Stimulated activated CD4-positive, alpha-beta T cell treated with anti-CD3 and anti-CD28 coated beads, Interleukin-4, amount 100 ng/mL, for 48 hours (primary cell): ENCODE measurements at regions not wholly inside any gene's neighbourhood (a gene's known extent, or its start where the extent isn't known, plus 50 kb on each side); places are given as distances from the start of the nearest gene placed in this dataset.

Experiments
- DNase-seq, 2 donors: peaks; one replicate each; pipeline ENCODE4 v3.0.0-alpha.2; 2020; ENCODE audit warnings: low read depth in 2 of 2

DNA sequence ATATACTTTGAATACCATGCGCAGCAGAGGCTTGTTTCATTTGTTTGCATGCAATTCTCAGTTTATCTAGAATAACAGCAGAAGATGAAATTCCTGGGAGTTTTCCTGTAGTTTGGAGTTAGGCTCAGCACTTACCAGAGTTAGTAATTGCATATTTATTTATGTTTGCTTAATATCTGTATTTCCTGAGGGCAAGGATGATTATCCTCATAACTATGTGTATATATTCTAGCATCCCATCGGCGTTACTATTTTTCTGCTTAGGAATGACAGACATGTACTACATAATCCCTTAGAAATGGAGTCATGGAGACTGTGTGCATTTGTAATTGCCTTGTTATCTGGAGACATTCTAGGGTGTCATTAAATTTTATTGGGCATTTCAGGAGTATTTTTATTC lies 1184.8 kb downstream of the DTWD2 start:
- DNase-seq: no peak

DNA sequence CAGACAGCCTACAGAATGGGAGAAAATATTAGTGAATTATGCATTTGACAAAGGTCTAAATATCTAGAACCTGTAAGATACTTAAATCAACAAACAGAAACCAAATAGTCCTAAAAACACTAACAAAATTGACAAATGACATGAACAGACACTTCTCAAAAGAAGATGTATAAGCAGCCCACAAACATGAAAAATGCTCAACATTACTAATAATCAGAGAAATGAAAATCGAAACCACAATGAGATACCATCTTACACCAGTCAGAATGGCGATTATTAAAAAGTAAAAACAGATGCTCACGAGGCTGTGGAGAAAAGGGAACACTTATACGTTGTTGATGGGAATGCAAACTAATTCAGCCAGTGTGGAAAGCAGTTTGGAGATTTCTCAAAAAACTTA lies 1186.8 kb downstream of the DTWD2 start:
- DNase-seq: no peak

DNA sequence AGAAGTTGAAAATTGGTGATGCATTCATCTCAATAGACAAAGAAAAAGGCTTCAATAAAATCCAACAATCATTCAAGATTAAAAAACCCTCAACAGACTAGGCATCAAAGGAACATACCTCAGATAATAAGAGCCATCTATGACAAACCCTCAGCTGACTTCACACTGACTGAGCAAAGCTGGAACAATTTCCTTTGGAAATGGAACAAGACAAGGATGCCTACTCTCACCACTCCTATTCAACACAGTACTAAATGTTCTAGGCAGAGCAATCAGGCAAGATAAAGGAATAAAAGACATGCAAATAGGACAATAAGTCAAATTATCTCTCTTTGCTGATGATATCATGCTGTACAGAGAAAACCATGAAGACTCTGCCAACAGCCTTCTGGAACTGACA lies 1188.1 kb downstream of the DTWD2 start:
- DNase-seq: no peak

DNA sequence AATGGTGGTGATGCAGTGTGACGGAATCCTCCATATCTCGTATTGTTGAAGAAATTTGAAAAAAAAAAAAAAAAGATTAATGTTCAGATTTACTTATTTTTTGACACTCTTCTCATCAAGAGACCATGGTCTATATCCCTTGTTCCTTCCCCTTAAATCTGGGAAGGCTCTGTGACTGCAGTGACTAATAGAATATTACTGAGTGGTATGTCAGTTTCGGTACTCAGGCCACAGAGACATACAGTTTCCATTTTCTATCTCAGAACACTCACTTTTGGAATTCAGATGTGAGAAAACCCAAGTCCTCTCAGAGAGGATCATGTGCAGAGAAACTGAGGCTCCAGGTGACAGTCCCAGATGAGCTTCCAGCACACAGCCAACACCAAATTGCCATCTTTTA lies 1193.5 kb downstream of the DTWD2 start:
- no peak for DNase-seq

DNA sequence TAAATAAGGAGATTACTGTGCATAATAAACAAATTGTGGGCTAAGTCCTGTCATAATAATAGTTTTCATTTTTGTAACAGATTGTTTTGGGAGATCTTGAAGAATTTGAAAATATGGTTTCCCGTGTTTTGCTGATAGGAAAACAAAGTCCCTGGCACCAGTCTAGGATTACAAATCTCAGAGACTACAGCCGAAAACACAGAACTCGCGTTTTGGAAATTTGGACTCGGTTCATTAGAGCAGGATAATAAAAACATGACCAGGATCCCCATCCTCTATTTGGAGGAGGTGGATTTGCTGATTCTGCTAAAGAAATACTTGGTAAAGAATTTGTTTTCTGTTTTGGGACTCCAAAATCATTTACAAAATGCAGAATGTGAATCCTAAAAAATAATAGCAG lies 1194.4 kb downstream of the DTWD2 start:
- no peak for DNase-seq

DNA sequence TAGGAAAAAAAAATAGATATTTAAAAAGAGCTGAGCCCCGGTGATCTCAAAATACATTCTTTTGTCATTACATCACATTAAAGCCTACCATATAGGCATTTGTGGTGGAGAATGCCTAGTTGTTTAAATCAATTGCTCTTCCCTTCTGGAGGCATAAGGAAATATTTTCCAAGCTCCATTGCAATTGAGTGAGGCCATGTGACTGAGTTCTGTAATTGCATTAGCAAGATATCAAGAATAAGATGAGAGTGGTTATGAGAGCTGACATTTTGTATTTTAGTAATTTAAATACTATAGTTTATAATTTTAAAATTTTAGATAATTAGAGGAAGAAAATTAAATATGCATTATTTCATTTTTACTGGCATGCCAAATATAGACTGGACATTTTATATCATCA lies 1195.9 kb downstream of the DTWD2 start:
- DNase-seq: no peak

DNA sequence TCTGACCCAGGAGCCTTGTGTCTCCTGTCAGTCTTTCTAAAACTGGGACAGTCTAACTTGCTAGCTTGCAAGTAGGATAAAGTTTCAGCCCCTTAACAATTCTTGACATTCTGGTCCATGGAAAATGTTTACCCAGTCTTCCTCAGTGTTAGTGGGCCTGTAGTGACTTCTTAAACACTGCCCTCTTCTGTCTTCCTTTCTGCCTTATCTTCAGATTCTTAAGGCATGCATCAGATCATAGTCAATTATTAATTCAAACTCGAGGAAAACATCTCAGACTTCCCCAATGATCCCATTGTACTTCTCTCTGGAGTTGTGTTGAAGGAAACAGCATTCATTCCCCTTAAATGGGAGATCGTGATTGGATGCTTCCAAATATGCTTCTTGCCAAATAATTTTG lies 1199.8 kb downstream of the DTWD2 start:
- no peak for DNase-seq

DNA sequence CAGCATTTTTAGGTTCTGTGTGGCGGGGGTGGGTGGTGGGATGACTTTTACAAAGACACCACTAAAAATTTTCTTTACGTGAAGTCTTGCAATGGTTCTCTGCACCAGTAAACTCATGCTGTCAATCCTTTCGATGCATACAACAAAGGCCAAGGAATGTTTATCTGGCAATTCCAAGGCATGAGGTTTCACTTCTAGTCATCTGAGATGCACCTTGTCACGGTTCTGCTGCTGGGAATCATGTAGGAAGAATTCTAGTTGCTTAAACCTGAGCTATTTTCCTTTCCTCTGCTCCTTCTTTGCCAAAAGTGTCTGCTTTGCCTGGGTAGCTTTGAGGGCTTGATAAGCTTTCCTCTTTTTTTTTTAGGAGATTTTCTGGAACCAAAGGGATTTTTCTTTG lies 1204.5 kb upstream of the SEMA6A start:
- no peak for DNase-seq

DNA sequence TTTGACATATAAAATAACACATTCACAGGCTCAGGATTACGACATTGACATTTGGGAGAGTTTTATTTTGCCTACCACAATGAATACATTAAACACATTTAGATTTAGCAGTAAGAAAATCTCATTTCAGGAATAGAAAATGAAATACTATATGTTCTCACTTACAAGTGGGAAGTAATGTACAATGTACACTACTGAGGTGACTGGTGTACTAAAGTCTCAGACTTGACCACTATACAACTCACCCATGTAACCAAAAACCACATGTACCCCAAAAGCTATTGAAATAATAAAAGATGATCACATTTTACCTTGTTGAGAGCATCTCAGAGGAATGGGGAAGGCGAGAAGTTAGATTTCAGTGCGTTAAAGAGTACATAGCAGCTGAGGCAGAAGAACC lies 1202.4 kb upstream of the SEMA6A start:
- no peak for DNase-seq

DNA sequence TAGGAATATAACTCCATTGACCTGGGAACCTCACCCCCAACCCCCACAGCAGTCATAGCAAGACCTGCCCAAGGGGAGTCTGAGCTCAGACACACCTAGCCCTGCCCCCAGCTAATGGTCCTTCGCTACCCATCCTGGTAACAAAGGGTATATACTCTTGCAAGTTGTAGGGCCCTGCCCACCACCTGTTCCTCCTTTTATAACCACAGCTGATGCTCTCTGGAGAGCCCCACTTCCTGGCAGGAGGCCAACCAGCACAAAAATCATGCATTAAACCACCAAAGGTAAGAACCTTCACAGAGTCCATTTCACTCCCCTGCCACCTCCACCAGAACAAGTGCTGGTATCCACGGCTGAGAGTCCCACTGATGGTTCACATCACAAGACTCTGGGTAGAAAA lies 1195.3 kb upstream of the SEMA6A start:
- no peak for DNase-seq

DNA sequence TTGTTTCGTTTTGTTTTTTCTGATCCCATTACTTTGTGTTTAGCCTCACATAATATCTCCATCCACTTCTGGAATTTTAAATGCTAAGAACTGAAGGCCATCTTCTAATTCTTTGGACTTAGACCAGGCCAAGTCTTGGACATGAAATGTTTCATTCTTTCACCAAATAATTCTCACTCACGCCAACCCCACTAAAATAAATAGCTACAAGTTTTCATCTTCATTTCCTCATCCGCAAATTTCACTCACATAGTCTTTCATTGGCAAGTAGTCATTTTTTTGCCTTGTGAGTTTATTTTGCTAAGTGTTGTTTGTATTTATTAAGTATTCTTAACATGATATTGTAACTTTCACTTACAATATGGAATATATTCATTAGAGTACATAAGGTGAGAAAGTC lies 1188.6 kb upstream of the SEMA6A start:
- DNase-seq: no peak

DNA sequence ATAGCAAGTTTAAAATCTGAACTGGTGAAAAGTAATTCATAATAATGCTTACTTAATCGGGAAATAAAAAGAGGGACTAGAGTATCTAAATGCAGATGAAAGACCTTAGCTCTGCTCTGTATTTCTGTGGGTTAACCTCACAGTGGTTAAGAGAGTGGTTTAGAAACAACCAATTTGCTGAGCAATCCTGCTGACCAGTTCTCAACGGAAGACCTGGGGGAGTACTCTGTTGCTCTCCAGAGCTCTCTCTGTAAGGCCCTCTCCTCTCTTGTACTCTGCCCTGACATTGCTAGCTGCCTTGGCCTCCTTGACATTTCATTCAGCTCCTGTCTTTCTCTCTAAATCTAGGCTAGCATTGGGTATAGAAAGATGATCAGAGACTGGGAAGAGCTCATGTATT lies 1186.6 kb upstream of the SEMA6A start:
- DNase-seq: no peak

DNA sequence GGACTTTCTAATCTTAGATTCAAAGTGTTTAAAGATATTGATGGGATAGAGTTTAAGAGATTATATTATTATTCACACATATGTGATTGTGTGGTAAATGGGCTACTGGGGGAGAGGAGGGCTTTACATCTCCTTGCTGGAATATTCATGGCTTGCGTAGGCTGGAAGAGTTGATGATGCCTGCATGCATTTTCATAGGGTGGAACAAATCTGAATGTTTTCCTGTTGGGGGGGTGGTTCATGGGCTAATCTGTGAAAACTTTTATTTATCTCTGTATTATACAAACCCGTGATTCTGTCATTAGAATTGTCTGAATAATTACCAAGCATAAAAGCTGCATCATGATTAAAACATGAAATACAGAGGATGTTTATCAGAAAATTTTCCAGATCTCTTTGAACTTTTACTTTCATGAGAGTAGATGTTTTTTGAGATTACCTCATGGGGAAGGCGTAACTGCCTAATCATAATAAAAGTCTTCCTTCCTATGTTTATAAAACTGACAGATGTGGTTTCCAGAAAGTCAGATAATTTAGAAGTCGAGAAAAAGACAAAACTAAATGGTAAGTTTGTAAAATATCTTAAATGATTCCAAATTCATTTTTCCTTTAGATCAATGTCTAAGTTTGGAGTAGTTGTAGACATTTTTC lies 1185.4 kb upstream of the SEMA6A start:
- DNase-seq: no peak

DNA sequence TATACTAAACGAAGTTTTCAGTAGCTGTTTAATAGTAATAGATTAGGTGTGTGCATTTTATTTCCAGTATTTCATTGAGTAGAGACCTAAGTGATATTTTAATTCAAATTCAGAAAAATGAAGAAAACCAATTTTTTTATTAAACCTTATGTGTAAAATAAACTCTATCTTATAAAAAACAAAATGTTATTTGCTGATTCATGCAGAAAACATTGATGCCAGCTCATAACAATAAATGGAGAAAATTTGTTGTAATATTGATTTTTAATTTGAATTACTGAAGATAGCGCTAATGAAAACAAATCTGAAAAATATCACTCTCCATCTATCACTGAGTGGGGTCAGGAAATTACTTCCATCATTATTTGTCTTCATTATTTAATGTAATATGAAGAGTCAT lies 1177.8 kb upstream of the SEMA6A start:
- DNase-seq: no peak

DNA sequence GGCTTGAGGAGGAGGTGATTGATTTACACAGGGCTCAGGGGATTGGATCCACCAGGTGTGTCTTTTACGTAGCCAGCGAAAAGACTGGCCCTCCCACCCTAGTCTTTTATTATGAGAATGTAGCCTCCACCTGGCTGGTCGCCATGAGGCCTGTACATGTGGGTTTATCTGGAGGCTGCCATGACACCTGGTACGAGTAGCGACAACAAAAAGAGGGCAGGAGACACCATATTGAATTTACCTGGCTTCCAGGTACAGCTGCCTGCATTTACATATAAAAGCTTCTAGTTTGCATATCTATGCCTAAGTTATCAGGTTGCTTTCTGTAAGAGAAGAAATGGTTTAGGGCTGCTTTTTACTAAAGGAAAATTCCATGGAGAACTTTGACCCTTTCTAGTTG lies 1173.7 kb upstream of the SEMA6A start:
- DNase-seq: no peak

DNA sequence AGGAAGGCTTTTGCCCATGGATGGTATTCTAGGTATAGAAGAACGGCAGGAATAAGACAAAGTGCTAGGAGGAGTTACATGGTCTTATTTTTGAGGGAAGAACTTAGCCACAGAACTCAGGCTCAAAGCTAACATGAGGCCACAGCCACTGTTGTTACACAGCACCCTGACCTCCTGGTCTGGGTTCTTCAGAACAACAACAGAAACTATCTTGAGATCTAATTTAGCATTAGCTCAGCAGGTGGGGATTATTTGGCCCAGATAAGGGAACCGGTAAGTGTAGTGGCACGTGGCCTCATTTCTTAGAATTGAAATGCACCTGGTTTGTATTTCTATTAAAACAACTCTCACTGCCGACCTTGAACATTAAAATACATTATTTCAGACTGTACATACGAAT lies 1168.7 kb upstream of the SEMA6A start:
- DNase-seq: no peak

DNA sequence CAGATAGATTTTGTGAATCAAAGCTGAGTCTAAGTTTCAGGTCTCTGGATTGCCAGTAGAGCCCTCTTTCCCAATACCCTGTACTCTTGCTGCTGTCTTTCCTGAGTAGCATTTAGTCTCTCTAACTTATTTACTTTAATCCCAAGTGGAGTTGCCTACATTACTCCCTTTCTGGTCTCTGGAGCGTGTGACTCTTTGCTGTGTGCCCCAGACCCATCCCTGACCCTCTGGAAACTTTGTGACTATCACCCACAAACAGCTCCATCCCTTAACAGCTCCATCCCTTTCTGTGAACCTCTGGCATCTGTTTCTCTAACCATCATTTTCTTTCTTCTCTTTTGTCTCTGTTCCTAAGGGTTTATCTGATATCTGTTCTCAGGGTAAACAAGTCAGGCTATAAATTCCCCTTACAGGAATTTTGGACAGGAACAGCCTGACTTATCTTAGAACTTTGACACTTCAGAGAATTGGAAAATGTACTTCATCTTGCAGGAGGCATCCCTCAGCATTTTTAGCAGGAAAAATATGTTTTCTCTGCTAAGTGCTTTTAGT lies 1167.1 kb upstream of the SEMA6A start:
- no peak for DNase-seq

DNA sequence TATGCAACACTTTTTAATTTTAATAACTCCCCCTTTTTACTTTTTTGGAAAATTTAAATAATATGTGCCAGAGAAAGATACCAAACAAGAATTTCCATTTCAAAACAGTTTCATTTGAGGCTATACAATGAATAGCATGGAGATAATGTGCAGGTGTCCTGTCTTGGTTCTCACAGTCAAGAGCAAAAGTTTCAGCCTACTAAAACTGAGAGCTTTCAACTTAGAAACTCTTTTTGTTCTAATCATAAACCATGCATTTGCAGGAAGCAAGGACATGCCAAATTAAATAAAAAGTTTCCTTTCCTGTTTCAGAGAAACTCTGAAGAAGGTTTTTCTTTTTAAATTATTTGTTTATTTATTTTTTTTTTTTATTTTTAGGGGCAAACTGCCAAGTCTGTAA lies 1165.6 kb upstream of the SEMA6A start:
- DNase-seq: no peak

DNA sequence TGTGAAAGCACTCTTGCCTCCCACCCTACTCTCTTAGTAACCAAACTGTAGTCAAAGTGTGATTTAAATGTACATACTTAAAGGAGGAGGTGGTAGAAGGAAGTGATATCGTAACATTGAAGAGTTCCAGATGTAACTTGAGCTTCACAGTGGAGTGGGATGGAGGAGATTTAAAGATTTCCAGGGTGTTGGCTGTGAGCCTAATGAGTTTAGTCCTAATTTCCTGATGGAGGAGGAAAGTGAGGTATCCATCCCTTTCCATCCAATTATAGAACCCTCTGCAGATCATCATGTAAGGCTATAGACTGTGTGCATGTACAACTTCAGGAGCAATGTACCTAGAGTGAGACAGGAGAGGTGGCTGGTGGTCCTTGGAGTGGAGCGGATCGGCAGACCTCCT lies 1163.9 kb upstream of the SEMA6A start:
- no peak for DNase-seq

DNA sequence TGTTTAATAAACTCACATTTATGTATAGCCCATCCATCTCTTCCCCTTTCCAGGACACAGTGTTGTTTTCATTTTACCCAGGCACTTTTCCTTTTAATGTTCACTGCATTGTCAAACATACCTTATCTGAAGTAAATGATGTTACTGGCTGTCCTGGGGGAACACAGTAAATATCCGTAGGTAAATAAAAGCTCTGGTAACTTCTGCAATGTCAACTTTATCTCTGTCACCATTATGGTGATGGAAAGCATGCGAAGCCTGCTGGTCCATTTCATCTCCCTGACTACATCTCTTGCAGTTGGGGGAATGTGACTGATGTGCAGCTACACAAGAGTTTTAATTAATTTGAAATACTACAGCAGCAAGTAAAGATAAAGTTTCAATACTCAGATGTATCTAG lies 1162.1 kb upstream of the SEMA6A start:
- DNase-seq: no peak

DNA sequence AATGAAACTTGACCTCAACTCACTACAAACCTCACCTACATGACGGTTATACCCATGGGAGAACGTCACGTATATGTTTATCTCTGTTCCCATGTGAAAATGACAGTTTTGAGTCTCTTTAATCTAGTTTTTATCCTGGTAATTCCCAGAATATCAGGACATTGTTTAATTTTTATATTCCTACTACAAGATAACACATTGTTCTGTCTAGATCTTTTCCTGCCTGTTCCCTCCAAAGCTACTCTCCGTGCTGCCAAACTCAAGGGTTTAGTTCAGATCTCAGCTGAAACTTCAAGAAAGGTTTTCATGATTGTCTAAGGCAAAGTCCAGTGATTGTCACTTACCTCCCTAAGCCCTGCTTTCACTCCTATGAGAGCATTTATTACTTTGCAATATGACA lies 1159.4 kb upstream of the SEMA6A start:
- no peak for DNase-seq

DNA sequence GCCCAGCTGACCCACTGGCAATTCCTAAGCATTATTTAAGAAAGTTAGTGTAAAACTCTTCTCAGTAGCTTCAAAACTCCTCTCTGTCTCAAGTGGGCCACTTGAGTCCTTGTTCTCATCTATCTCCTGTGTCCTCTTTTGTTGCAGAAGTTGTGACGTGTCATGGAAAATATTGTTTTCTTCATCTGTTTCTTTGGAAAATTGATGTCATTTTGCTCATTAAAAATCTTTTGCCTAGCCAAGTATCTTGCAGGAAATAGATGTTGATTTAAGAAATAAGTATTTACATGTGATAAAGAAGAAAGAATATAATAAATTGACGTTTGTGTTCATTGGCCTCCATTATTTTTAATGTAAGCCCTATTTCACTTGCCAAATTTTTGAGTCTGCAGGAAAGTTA lies 1158.4 kb upstream of the SEMA6A start:
- DNase-seq: no peak

DNA sequence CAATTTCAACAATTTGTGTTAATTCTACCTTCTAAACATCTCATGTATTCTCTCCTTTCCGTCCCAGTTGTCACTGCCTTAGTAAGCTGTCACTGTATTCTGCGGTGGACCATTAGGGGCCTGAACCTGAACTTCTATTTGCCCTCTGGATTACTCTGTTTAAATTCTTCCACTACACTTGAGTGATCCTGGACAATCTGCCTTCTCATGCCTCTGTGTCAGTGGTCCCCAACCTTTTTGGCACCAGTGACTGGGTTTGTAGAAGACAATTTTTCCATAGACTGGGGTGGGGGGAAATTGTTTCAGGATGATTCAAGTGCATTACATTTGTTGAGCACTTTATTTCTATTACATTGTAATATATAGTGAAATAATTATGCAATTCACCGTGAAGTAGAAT lies 1157.6 kb upstream of the SEMA6A start:
- no peak for DNase-seq

DNA sequence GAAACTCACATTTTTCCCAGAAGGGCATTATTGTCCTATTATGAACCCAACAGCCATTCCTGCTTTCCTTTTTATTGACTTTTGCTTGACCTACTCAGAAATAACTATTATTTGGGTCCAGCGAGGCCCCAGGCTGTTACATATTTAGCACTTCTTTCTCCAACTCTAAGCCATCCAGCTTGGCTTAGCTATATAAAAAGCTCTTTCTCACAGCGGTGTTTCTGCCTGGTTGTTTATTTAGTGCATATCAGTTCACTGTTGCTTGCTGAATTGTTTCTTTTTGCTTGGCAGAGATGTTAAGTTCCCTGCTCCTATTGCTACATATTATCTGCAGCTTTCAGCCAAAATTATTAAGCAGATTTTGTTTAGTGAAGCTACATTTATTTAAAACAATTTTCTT lies 1156.8 kb upstream of the SEMA6A start:
- no peak for DNase-seq
